ENCODE measurements at regions not wholly inside any gene's neighbourhood (a gene's known extent, or its start where the extent isn't known, plus 50 kb on each side); places are given as distances from the start of the nearest gene placed in this dataset.

DNA sequence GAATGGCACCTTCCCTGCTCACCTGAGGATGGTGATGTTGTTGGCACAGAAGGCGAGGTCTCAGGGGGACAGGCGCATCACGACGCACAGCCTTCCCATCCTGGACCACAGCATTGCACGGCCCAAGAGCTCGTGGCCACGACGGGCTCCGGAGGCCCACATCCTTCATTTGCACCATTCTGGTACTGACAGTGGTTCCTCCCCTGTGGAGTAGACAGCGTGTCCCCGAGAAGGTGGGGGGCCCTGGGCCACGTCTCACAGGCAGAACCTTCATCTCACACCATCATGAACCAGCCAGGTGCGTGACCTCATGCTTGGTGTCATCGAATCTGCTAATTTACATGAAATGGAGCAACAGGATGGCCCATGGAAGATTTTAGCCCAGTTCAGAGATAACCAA, 180.0 kb downstream of the CTTN start:
- TF ChIP-seq, protein P1, sequence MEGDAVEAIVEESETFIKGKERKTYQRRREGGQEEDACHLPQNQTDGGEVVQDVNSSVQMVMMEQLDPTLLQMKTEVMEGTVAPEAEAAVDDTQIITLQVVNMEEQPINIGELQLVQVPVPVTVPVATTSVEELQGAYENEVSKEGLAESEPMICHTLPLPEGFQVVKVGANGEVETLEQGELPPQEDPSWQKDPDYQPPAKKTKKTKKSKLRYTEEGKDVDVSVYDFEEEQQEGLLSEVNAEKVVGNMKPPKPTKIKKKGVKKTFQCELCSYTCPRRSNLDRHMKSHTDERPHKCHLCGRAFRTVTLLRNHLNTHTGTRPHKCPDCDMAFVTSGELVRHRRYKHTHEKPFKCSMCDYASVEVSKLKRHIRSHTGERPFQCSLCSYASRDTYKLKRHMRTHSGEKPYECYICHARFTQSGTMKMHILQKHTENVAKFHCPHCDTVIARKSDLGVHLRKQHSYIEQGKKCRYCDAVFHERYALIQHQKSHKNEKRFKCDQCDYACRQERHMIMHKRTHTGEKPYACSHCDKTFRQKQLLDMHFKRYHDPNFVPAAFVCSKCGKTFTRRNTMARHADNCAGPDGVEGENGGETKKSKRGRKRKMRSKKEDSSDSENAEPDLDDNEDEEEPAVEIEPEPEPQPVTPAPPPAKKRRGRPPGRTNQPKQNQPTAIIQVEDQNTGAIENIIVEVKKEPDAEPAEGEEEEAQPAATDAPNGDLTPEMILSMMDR (IDR thresholded peaks at IDR 0.05) = no peak
- Histone ChIP-seq H3K27me3 (peaks cover 0 to 31% of the 10 kb centered on the region in 2 donors), H3K27ac (no peak overlapping the region), H3K4me1 (no peaks in the 10 kb centered on the region), H3K4me3 (no peak overlapping the region), H3K36me3 (no peaks in the 10 kb centered on the region), H3K9me3 (no peaks in the 10 kb centered on the region)
- DNase-seq = peak in 1 of 2 donors; percentile 41
- intact Hi-C loops (cut with DNase I; ENCODE audit: low total_unique reads) = no loop called here

DNA sequence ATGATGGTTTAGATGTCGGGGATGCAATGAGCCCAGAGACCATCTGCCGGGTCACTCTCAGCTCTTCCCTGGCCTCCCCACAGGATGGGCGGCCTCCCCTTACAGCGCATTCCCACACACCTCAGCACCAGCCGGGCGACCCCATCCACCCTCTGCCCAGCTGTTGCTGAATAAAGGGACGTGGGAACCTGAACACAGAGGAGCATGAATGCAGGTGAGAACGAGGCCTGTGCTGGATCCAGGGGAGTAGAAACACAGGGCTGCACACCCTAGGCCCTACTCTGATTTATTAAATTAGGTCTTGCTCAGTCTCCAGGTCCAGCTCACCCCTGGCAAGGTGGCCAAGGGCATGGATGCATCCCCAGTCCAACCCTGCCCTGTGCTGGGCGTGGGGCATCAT, 180.5 kb downstream of the CTTN start:
- H3K4me1 ChIP-seq = no peaks in the 10 kb centered on the region

DNA sequence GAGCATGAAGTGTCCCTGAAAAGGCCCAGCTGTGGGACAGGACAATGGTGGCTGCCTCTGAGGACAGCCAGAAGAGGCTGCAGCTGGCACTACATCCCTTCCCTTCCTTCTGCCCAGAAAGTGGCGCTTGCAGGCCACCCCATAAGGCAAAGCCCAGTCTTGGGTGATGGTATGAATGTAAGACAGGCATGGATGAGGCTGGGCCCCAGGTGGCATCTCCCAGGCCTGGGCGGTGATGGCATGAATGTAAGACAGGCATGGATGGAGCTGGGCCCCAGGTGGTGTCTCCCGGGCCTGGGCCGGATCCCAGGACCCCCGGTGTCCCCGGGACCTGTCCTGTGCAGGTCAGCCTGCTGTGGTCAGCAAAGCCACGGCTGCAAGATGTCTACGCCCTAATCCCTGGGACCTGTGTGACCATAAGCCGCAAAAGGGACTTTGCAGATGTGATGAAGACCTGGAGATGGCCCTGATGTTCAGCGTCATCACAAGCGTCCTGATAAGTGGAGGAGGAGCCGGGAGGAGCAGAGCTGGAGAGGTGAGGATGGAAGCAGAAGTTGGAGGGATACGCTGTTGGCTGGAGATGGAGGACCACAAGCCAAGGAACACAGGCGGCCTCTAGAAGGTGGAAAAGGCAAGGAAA, 181.1 kb downstream of the CTTN start:
- no peaks in the 10 kb centered on the region for H3K4me1 ChIP-seq
- DNase-seq = peak in 1 of 2 donors; percentile 27
- no peak overlapping the region for H3K27ac ChIP-seq
- no peaks in the 10 kb centered on the region for H3K9me3 ChIP-seq
- no peak overlapping the region for H3K4me3 ChIP-seq
- intact Hi-C loops (cut with DNase I; ENCODE audit: low total_unique reads) = no loop called here
- peaks cover 0 to 21% of the 10 kb centered on the region in 2 donors for H3K27me3 ChIP-seq
- no peaks in the 10 kb centered on the region for H3K36me3 ChIP-seq
- TF ChIP-seq, protein P1 (IDR thresholded peaks at IDR 0.05) = no peak

More for the DNA sequence above, 180.5 kb downstream of the CTTN start:
- TF ChIP-seq, protein P1 (IDR thresholded peaks at IDR 0.05) = no peak
- Histone ChIP-seq H3K27me3 (peaks cover 0 to 27% of the 10 kb centered on the region in 2 donors), H3K4me3 (no peak overlapping the region), H3K27ac (no peak overlapping the region), H3K36me3 (no peaks in the 10 kb centered on the region), H3K9me3 (no peaks in the 10 kb centered on the region)
- intact Hi-C loops (cut with DNase I; ENCODE audit: low total_unique reads) = no loop called here
- peak in 1 of 2 donors; percentile 33 for DNase-seq

DNA sequence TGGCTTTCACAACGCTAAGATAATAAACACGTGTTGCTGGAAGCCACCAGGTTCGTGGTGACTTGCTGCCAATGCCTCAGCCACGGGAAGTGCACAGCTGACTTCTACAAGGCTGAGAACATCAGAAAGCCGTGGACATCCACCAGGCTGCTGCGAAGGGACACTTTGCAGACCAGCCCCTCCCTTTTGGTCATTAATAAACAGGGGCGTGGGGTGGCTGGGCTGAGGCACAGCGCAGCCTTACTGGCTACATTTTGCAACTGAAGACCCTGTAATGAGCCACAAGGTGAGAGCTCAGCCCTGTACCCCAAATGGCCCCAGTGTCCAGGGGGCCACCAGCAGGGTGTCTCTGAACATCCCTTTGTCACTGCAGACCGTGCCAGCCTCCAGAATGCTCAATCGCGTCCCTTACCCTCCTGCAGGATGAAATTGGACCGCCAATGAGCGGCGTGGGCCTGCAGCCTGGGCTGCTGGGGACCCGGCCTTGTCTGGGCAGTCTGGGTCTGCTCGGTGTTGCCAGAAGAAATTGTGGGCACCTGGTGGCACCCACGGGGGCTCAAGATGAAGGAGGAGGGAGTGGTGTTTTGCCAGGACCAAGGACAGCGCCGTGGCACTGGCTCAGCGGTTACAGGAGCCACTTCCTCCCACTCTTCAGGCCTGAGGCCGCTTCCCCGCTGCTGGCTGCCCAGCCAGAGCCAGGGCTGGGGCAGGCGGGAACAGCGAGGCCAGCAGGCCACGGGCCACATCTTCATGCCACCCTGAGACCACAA, 181.9 kb downstream of the CTTN start:
- Histone ChIP-seq H3K4me1 (no peaks in the 10 kb centered on the region), H3K9me3 (no peaks in the 10 kb centered on the region), H3K27ac (no peak overlapping the region), H3K27me3 (peaks cover 0 to 21% of the 10 kb centered on the region in 2 donors), H3K36me3 (no peaks in the 10 kb centered on the region), H3K4me3 (no peak overlapping the region)
- intact Hi-C loops (cut with DNase I; ENCODE audit: low total_unique reads) = no loop called here
- DNase-seq = peak in 1 of 2 donors; percentile 60
- TF ChIP-seq, protein P1 (IDR thresholded peaks at IDR 0.05) = no peak

DNA sequence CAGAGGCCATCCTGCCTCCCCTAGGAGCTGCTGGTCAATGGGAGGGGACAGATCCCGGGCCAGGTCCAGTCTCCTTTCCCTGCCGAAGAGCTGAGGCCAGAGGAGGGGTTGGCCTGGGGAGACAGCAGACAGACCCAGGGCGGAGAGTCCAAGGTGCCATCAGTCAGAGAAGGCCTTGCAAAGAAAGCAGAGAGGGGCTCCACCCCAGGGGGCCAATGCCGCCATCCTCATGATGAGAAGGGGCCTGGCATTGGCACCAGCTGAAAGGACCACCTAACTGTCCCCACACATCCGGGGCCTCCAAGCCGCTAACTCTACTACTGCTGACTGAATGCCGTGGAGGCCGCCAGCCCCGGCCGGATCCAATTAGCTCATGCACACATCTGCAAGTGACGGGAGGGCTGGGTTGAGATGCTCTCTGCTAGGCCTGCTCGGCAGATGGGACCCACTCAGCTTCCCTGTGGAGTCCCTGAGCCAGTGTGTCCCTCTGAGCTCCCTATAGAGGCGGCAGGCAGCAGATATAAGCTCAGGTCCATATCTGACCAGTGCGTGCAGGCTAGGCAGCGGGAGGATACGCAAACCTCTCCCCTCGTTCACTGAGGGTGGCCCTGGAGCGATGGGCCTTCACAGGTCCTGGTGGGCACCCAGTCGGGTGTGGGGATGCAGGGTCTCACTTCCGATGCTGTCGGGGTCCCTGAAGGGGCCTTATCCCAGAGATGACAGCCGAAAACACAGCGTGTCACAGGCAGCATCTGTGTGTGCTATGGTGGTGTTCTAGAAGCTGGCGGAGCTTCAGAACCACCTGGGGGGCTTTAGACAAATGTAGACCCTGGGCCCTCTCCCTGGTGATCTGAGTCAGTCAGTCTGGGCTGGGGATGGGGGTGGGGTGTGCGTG, 183.9 kb downstream of the CTTN start:
- TF ChIP-seq, protein P1 (IDR thresholded peaks at IDR 0.05) = no peak
- no peaks in the 10 kb centered on the region for H3K9me3 ChIP-seq
- intact Hi-C loops (cut with DNase I; ENCODE audit: low total_unique reads) = no loop called here

More for the DNA sequence above, 183.9 kb downstream of the CTTN start:
- DNase-seq = peak in 1 of 2 donors; percentile 52
- Histone ChIP-seq H3K27ac (no peak overlapping the region), H3K4me1 (no peaks in the 10 kb centered on the region), H3K4me3 (no peak overlapping the region), H3K27me3 (peaks cover 0 to 25% of the 10 kb centered on the region in 2 donors), H3K36me3 (no peaks in the 10 kb centered on the region)
